A549 (cell line): ENCODE measurements at regions not wholly inside any gene's neighbourhood (a gene's known extent, or its start where the extent isn't known, plus 50 kb on each side); places are given as distances from the start of the nearest gene placed in this dataset.

Experiments used
- ATAC-seq, 2 experiments: fragments of 200-7000 bp in 1 of 2; fragments of >200 bp in 1 of 2; cut with Nextera tagmentation in 1 of 2; cut with Tn5 transposase in 1 of 2; 3 replicates each; pipeline versions ENCODE4 v1.8.0 to v1.9.1; 2018 to 2020; ENCODE audit warnings: mild to moderate bottlenecking in 1 of 2, moderate library complexity in 1 of 2
- CTCF ChIA-PET: fragments of 300-600 bp; sonication (Branson Sonifier 250); formaldehyde crosslinking; extraction: SDS; loops from one replicate; lab custom pipeline; 2021; ENCODE audit warnings: antibody characterized with exemption, inconsistent platforms; lab: Yijun Ruan, JAX
- POLR2A ChIA-PET: fragments of 350-600 bp; formaldehyde crosslinking; extraction: SDS; loops from one replicate; lab custom pipeline; 2021; ENCODE audit warnings: antibody characterized with exemption, inconsistent platforms; lab: Yijun Ruan, JAX
- DNase-seq, 2 experiments: peaks; one replicate each; pipeline versions ENCODE4 v3.0.0 to v3.0.0-alpha.2; 2011 to 2016; ENCODE audit warnings: low read depth in 1 of 2, low spot score in 1 of 2
- FAIRE-seq: peaks from 2 replicates; lab custom pipeline; 2011; peaks lifted over from hg19 to GRCh38; lab: Jason Lieb, UNC
- H3K27ac ChIP-seq, 2 experiments: fragments of >200 bp; sonication (Bioruptor Twin); formaldehyde crosslinking; 3 replicates each; pipeline ENCODE4 v1.5.1; 2016 to 2017
- H3K4me1 ChIP-seq: fragments of >200 bp; sonication (Bioruptor Twin); formaldehyde crosslinking; 3 replicates; pipeline ENCODE4 v1.6.1; 2016
- H3K4me2 ChIP-seq: fragments of >200 bp; sonication (Bioruptor Twin); formaldehyde crosslinking; 3 replicates; pipeline ENCODE4 v1.6.1; 2016
- H3K4me3 ChIP-seq: fragments of >200 bp; sonication (Bioruptor Twin); formaldehyde crosslinking; 3 replicates; pipeline ENCODE4 v1.5.1; 2016
- H3K9me3 ChIP-seq: fragments of >200 bp; sonication (Bioruptor Twin); formaldehyde crosslinking; 3 replicates; pipeline ENCODE4 v1.6.1; 2016
- ATOH8 ChIP-seq: fragments of 250-450 bp; sonication (Bioruptor Pico); IDR thresholded peaks from 2 replicates; pipeline ENCODE4 v1.5.0; 2020; ENCODE audit warnings: low read depth, mild to moderate bottlenecking, moderate library complexity
- BHLHE40 ChIP-seq: IDR thresholded peaks from 2 replicates; pipeline ENCODE4 v1.6.1; 2012; ENCODE audit warnings: low read depth, low read length, inconsistent platforms
- CBX8 ChIP-seq: fragments of 200-600 bp; sonication (generic); IDR thresholded peaks from 2 replicates; pipeline ENCODE4 v1.6.1; 2016
- CHD4 ChIP-seq: fragments of 200-600 bp; sonication (generic); IDR thresholded peaks from 2 replicates; pipeline ENCODE4 v1.6.1; 2016; ENCODE audit warnings: antibody characterized with exemption, mild to moderate bottlenecking, borderline replicate concordance
- CTCF ChIP-seq: fragments of >200 bp; sonication (Bioruptor Twin); formaldehyde crosslinking; IDR thresholded peaks from 3 replicates; pipeline ENCODE4 v1.5.1; 2016
- EHF ChIP-seq: fragments of 250-450 bp; sonication (Bioruptor Pico); IDR thresholded peaks from 2 replicates; pipeline ENCODE4 v1.5.0; 2020; ENCODE audit warnings: mild to moderate bottlenecking
- FOSL2 ChIP-seq, 2 experiments: fragments of 450-650 bp in 1 of 2; fragments of >200 bp in 1 of 2; sonication (Bioruptor Twin) in 1 of 2; formaldehyde crosslinking; IDR thresholded peaks; 2 replicates each; pipeline versions ENCODE4 v1.5.0 to v1.6.1; 2016 to 2020; ENCODE audit warnings: mild to moderate bottlenecking in 1 of 2, moderate library complexity in 1 of 2
- HDAC2 ChIP-seq: fragments of 200-600 bp; sonication (generic); IDR thresholded peaks from 2 replicates; pipeline ENCODE4 v1.6.1; 2016
- HMGXB4 ChIP-seq: fragments of 250-450 bp; sonication (Bioruptor Pico); IDR thresholded peaks from 2 replicates; pipeline ENCODE4 v1.5.0; 2021; ENCODE audit warnings: mild to moderate bottlenecking, moderate library complexity, borderline replicate concordance
- HOXB13 ChIP-seq: fragments of 250-450 bp; sonication (Bioruptor Pico); IDR thresholded peaks from 2 replicates; pipeline ENCODE4 v1.5.0; 2020; ENCODE audit warnings: low read depth, mild to moderate bottlenecking, moderate library complexity
- JUN ChIP-seq, 2 experiments: fragments of >200 bp; sonication (Bioruptor Twin); formaldehyde crosslinking; IDR thresholded peaks; 2 replicates in 1 of 2; 3 replicates in 1 of 2; pipeline ENCODE4 v1.6.1; 2016 to 2017
- KDM5A ChIP-seq: fragments of 200-600 bp; sonication (generic); IDR thresholded peaks from 2 replicates; pipeline ENCODE4 v1.6.1; 2016; ENCODE audit warnings: antibody characterized with exemption, mild to moderate bottlenecking
- PHF8 ChIP-seq: fragments of 200-600 bp; sonication (generic); IDR thresholded peaks from 2 replicates; pipeline ENCODE4 v1.6.1; 2016; ENCODE audit warnings: low read depth, mild to moderate bottlenecking, antibody characterized with exemption, moderate library complexity, borderline replicate concordance
- POLR2A ChIP-seq: IDR thresholded peaks from 2 replicates; pipeline ENCODE4 v1.6.1; 2012; ENCODE audit warnings: mild to moderate bottlenecking, low read length
- RARB ChIP-seq: fragments of 250-450 bp; sonication (Bioruptor Pico); IDR thresholded peaks from 2 replicates; pipeline ENCODE4 v1.8.0; 2021; ENCODE audit warnings: mild to moderate bottlenecking, moderate library complexity
- RCOR1 ChIP-seq: fragments of 150-350 bp; IDR thresholded peaks from 2 replicates; pipeline ENCODE4 v1.6.1; 2014; ENCODE audit warnings: antibody characterized with exemption, low read length, low read depth
- SREBF2 ChIP-seq: fragments of 450-650 bp; IDR thresholded peaks from 2 replicates; pipeline ENCODE4 v1.6.1; 2014; ENCODE audit warnings: mild to moderate bottlenecking, moderate library complexity
- TP53 ChIP-seq: fragments of 250-450 bp; sonication (Bioruptor Pico); IDR thresholded peaks from 2 replicates; pipeline ENCODE4 v1.5.0; 2021; ENCODE audit warnings: mild to moderate bottlenecking, moderate library complexity
- ZC3H11A ChIP-seq: fragments of 450-650 bp; IDR thresholded peaks from 2 replicates; pipeline ENCODE4 v1.6.1; 2014; ENCODE audit warnings: antibody characterized with exemption, mild to moderate bottlenecking
- ZSCAN20 ChIP-seq: fragments of 250-450 bp; sonication (Bioruptor Pico); IDR thresholded peaks from 2 replicates; pipeline ENCODE4 v1.8.0; 2022; ENCODE audit warnings: mild to moderate bottlenecking, moderate library complexity
- WGBS: methylation state at CpG from one replicate; pipeline ENCODE4 v1.1.6; 2017; ENCODE audit errors: missing lambda C conversion rate; 5-methylcytosine and 5-hydroxymethylcytosine counted together
- TF ChIP-seq, protein P1 (sequence below): fragments of >200 bp; sonication (Bioruptor Twin); formaldehyde crosslinking; IDR thresholded peaks from 3 replicates; pipeline ENCODE4 v1.6.1; 2016

DNA sequence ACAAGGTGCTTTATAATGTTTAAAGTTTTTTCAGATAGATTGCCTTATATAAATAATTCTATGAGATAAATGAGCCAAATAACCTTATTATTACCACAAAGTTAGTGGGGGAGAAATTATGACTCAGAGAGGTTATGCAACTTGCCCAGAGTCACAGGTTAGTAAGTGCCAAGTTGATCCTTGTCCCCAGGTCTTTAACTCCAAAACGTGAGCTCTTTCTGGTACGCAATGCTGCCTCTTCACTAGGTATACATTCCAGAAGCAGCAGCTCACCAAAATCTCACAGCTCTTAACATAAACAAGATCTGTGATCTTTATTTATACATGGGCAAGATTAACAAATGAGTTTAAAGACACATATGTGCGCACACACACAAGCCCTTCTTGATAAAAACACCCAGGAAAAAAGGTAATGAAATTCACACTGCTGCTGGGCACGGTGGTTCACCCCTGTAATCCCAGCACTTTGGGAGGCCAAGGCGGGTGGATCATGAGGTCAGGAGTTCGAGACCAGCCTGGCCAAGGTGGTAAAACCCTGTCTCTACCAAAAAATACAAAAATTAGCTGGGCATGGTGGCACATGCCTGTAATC is 59.8 kb upstream of the NR2F2 start (continued):
- TF ChIP-seq JUN (IDR thresholded peaks at IDR 0.05) (no peak), ZSCAN20 (CRISPR knock-in tag) (no peak), CTCF (no peak), RCOR1 (no peak)

DNA sequence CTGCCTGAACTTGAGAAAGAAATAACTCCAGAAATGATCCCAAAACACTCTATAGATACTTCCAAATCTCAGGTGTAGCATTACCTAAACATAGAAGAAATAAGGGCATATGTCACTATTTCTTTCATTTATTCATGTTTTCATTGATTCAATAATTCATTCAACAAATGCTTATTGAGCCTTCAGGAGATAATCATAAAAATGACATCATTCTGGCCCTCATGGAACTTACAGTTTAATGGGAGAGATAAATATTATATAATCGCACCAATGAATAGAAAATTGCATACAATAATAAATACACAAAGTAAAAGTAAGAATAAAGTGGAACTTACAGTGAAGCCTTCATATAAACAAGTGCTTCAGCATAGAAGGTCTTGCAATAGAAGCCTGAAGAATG is 58.1 kb upstream of the NR2F2 start:
- WGBS = 94% methylated on average over 1 of the region's 1 CpG
- TF ChIP-seq ZC3H11A (no peak), RARB (CRISPR knock-in tag) (no peak), HMGXB4 (CRISPR knock-in tag) (no peak), ATOH8 (no peak), HOXB13 (CRISPR knock-in tag) (no peak), POLR2A (no peak), KDM5A (no peak), CBX8 (no peak), PHF8 (no peak), FOSL2 (IDR thresholded peaks at IDR 0.05) (no peak), FOSL2 (CRISPR knock-in tag; IDR thresholded peaks at IDR 0.05) (no peak), BHLHE40 (no peak), CTCF (no peak), HDAC2 (no peak), TP53 (CRISPR knock-in tag) (no peak), EHF (CRISPR knock-in tag) (no peak), SREBF2 (no peak), CHD4 (no peak)
- TF ChIP-seq, protein P1, sequence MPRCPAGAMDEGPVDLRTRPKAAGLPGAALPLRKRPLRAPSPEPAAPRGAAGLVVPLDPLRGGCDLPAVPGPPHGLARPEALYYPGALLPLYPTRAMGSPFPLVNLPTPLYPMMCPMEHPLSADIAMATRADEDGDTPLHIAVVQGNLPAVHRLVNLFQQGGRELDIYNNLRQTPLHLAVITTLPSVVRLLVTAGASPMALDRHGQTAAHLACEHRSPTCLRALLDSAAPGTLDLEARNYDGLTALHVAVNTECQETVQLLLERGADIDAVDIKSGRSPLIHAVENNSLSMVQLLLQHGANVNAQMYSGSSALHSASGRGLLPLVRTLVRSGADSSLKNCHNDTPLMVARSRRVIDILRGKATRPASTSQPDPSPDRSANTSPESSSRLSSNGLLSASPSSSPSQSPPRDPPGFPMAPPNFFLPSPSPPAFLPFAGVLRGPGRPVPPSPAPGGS = no peak
- no peak overlapping the region for H3K4me2 ChIP-seq
- ATAC-seq (no peak), FAIRE-seq (no peak), DNase-seq (no peak)
- no peak overlapping the region for H3K27ac ChIP-seq
- H3K4me3 ChIP-seq = no peak overlapping the region
- H3K9me3 ChIP-seq = no peaks in the 10 kb centered on the region
- H3K4me1 ChIP-seq = peaks cover 56% of the 10 kb centered on the region
- POLR2A ChIA-PET = no interaction called here
- CTCF ChIA-PET = no interaction called here
